ENCODE measurements at regions not wholly inside any gene's neighbourhood (a gene's known extent, or its start where the extent isn't known, plus 50 kb on each side); places are given as distances from the start of the nearest gene placed in this dataset.

GRCh38 chr12:126290456-126290855, 1225.2 kb downstream of the AACS start:
- TF ChIP-seq RAD21 (IDR thresholded peaks at IDR 0.05; ENCODE audit: low read depth) (no peak), EP300 (IDR thresholded peaks at IDR 0.05; ENCODE audit: borderline replicate concordance) (no peak), CEBPB (IDR thresholded peaks at IDR 0.05) (no peak), USF1 (IDR thresholded peaks at IDR 0.05) (no peak), FOXM1 (IDR thresholded peaks at IDR 0.05; ENCODE audit: borderline replicate concordance, low read depth) (no peak), YY1 (IDR thresholded peaks at IDR 0.05; ENCODE audit: low read depth) (no peak), NFIC (IDR thresholded peaks at IDR 0.05) (no peak), MAX (IDR thresholded peaks at IDR 0.05) (no peak), TAF1 (IDR thresholded peaks at IDR 0.05; ENCODE audit: low read depth) (no peak), TEAD4 (IDR thresholded peaks at IDR 0.05) (no peak)
